ENCODE measurements at regions not wholly inside any gene's neighbourhood (a gene's known extent, or its start where the extent isn't known, plus 50 kb on each side); places are given as distances from the start of the nearest gene placed in this dataset.

- 93% methylated on average over 7 of the region's 7 CpGs; no CpG with 5 or more reads in 1 of the 2 experiments for WGBS, 2 experiments (ENCODE audit: extremely low coverage in 1 of 2, insufficient coverage in 1 of 2, insufficient read length in 1 of 2, insufficient replicate concordance in 2 of 2, low coverage in 1 of 2, low lambda C conversion rate in 2 of 2, missing lambda C conversion rate in 1 of 2)
- no peak for DNase-seq (ENCODE audit: low read depth in 1 of 2, low spot score in 2 of 2)
These were observed 325.1 kb upstream of the THBS1 start for GRCh38 chr15:39255760-39256159.

More at GRCh38 chr15:39255760-39256159, 325.1 kb upstream of the THBS1 start:
- no peak overlapping the region for H2BK20ac ChIP-seq (ENCODE audit: low read length)
- no peak overlapping the region for H2BK12ac ChIP-seq (ENCODE audit: low read depth, low read length)
- no peak overlapping the region for H3K9ac ChIP-seq (replicated peaks in 1 of 4; ENCODE audit: extremely low read depth in 1 of 4, low read depth in 3 of 4, low read length in 3 of 4)
- H3K79me2 ChIP-seq (ENCODE audit: control insufficient read depth in 1 of 2, insufficient read depth in 2 of 2, low read length in 2 of 2) = no peaks in the 10 kb centered on the region
- H3K36me3 ChIP-seq (ENCODE audit: control insufficient read depth in 2 of 4, insufficient read depth in 4 of 4, low read length in 3 of 4) = no peaks in the 10 kb centered on the region
- no peak overlapping the region for H3K4ac ChIP-seq (replicated peaks; ENCODE audit: insufficient read length, low read depth, low read length)
- H4K91ac ChIP-seq (replicated peaks; ENCODE audit: insufficient read length, low read length) = no peak overlapping the region
- no peak for TF ChIP-seq HDAC6 (IDR thresholded peaks at IDR 0.05; ENCODE audit: low read depth, low read length)
- TF ChIP-seq SRF (IDR thresholded peaks at IDR 0.05; ENCODE audit: low read depth, low read length) = no peak
- no peak for TF ChIP-seq RXRA (IDR thresholded peaks at IDR 0.05; ENCODE audit: insufficient read depth, low read depth, low read length)
- no peak for TF ChIP-seq RFX5 (IDR thresholded peaks at IDR 0.05; ENCODE audit: borderline replicate concordance, low read depth, low read length)
- no peak for TF ChIP-seq EP300 (IDR thresholded peaks at IDR 0.05; ENCODE audit: borderline replicate concordance in 1 of 2, low read depth in 2 of 2, low read length in 2 of 2)
- TF ChIP-seq KDM5A (IDR thresholded peaks at IDR 0.05; ENCODE audit: low read length) = no peak
- no peak overlapping the region for H2BK15ac ChIP-seq (ENCODE audit: low read length)
- H4K5ac ChIP-seq (ENCODE audit: insufficient read length, low read depth, low read length) = no peak overlapping the region
- CTCF ChIA-PET (ENCODE audit: partially characterized antibody) = no interaction called here
- no peak overlapping the region for H3K18ac ChIP-seq (ENCODE audit: extremely low read depth, low read length)
- H2BK5ac ChIP-seq (ENCODE audit: low read depth, low read length) = no peak overlapping the region
- H3K27me3 ChIP-seq (replicated peaks in 1 of 4; ENCODE audit: control insufficient read depth in 3 of 4, extremely low read depth in 1 of 4, insufficient read depth in 3 of 4, low read length in 3 of 4) = no peaks in the 10 kb centered on the region
- no peak overlapping the region for H2AK5ac ChIP-seq (ENCODE audit: low read depth, low read length)
- H2BK120ac ChIP-seq (replicated peaks; ENCODE audit: low read depth, low read length) = no peak overlapping the region
- no peaks in the 10 kb centered on the region for H3K79me1 ChIP-seq (ENCODE audit: low read depth, low read length)
- no peak overlapping the region for H4K8ac ChIP-seq (ENCODE audit: extremely low read depth, insufficient read depth, low read length)
- H3K14ac ChIP-seq (ENCODE audit: insufficient read length) = no peak overlapping the region
- H3K27ac ChIP-seq (ENCODE audit: low read depth, low read length) = no peak overlapping the region
- no peak overlapping the region for H3K56ac ChIP-seq (replicated peaks; ENCODE audit: insufficient read length, low read depth, low read length)
- H3K9me3 ChIP-seq (ENCODE audit: insufficient read depth in 2 of 2, low read depth in 1 of 2, low read length in 1 of 2) = no peaks in the 10 kb centered on the region
- no peaks in the 10 kb centered on the region for H3K23me2 ChIP-seq (ENCODE audit: low read depth, low read length)
- no peak overlapping the region for H2AFZ ChIP-seq (ENCODE audit: low read length)
- H3K4me2 ChIP-seq (ENCODE audit: insufficient read depth in 1 of 2, low read depth in 2 of 2, low read length in 2 of 2) = no peak overlapping the region
- POLR2A ChIA-PET (ENCODE audit: partially characterized antibody) = no interaction called here
- no peak overlapping the region for H3K23ac ChIP-seq (ENCODE audit: insufficient read length)
- no peak overlapping the region for H3K4me3 ChIP-seq (ENCODE audit: extremely low read depth in 1 of 4, insufficient read depth in 2 of 4, low read depth in 3 of 4, low read length in 4 of 4)
- no peak for FAIRE-seq
- H4K20me1 ChIP-seq (replicated peaks in 1 of 2; ENCODE audit: control insufficient read depth in 1 of 2, insufficient read depth in 2 of 2, low read length in 2 of 2) = no peaks in the 10 kb centered on the region
- no peaks in the 10 kb centered on the region for H3K4me1 ChIP-seq (replicated peaks in 1 of 4; ENCODE audit: control insufficient read depth in 3 of 4, insufficient read depth in 4 of 4, low read length in 3 of 4)
